ENCODE measurements at regions not wholly inside any gene's neighbourhood (a gene's known extent, or its start where the extent isn't known, plus 50 kb on each side); places are given as distances from the start of the nearest gene placed in this dataset.

GRCh38 chr13:22929381-22930126 is 251.2 kb upstream of the SGCG start:
- Histone ChIP-seq H3K4me2 (ENCODE audit: insufficient read depth, insufficient read length, low read length) (no peak overlapping the region), H2BK120ac (ENCODE audit: low read depth, low read length, poor library complexity, severe bottlenecking) (no peak overlapping the region), H4K5ac (ENCODE audit: insufficient read length, low read depth, low read length) (no peak overlapping the region), H3K9me3 (ENCODE audit: control insufficient read depth, low read depth, low read length) (no peaks in the 10 kb centered on the region), H3T11ph (ENCODE audit: low read length) (no peak overlapping the region), H3K9ac (ENCODE audit: extremely low read depth, insufficient read length, low read length) (no peak overlapping the region), H4K20me1 (ENCODE audit: control insufficient read depth, insufficient read depth, insufficient read length) (no peaks in the 10 kb centered on the region), H3K4ac (ENCODE audit: low read depth, low read length) (no peak overlapping the region), H3K4me1 (ENCODE audit: insufficient read depth, low read length) (no peaks in the 10 kb centered on the region), H2BK12ac (ENCODE audit: insufficient read length, low read depth, low read length) (no peak overlapping the region), H3K79me1 (ENCODE audit: insufficient read depth, low read depth, low read length, poor library complexity, severe bottlenecking) (no peaks in the 10 kb centered on the region), H3K27me3 (ENCODE audit: insufficient read depth, low read length) (no peaks in the 10 kb centered on the region), H3K79me2 (ENCODE audit: insufficient read depth, low read length) (no peaks in the 10 kb centered on the region), H2BK20ac (ENCODE audit: low read depth, low read length, poor library complexity, severe bottlenecking) (no peak overlapping the region), H3K27ac (ENCODE audit: insufficient read length, low read depth, low read length) (no peak overlapping the region), H2AFZ (ENCODE audit: low read length) (no peak overlapping the region), H4K91ac (ENCODE audit: insufficient read length, low read depth, low read length) (no peak overlapping the region), H3K23me2 (ENCODE audit: insufficient read length, low read depth, low read length, poor library complexity, severe bottlenecking) (no peaks in the 10 kb centered on the region), H3K14ac (ENCODE audit: insufficient read depth, low read length) (no peak overlapping the region), H3K18ac (ENCODE audit: insufficient read length, low read depth, low read length) (no peak overlapping the region), H3K23ac (ENCODE audit: insufficient read length, low read depth, low read length) (no peak overlapping the region), H3K56ac (ENCODE audit: insufficient read length, low read depth, low read length) (no peak overlapping the region), H2BK15ac (ENCODE audit: low read depth, low read length) (no peak overlapping the region), H2AK5ac (ENCODE audit: insufficient read length, low read length) (no peak overlapping the region), H2BK5ac (ENCODE audit: insufficient read length, low read length) (no peak overlapping the region), H4K8ac (replicated peaks; ENCODE audit: insufficient read length, low read depth, low read length) (no peak overlapping the region)
- Mint-ChIP-seq H3K9me3 (no peaks in the 10 kb centered on the region), H3K4me3 (no peak overlapping the region), H3K27me3 (ENCODE audit: low read depth) (no peaks in the 10 kb centered on the region; the same call in 1 of the 2 replicates), H3K27ac (no peak overlapping the region), H3K36me3 (ENCODE audit: insufficient read depth in 1 of 3, low read depth in 3 of 3) (no peaks in the 10 kb centered on the region; a peak in 1 of 7 replicates), H3K4me1 (peaks cover 12 to 13% of the 10 kb centered on the region in 2 experiments)
- DNase-seq = no peak
- WGBS (ENCODE audit: extremely low coverage, insufficient read length, low lambda C conversion rate) = no CpG with 5 or more reads among the region's 7 CpGs
- no peak for TF ChIP-seq CTCF (conservative IDR thresholded peaks at IDR 0.05)
